HepG2 (cell line): ENCODE measurements at regions not wholly inside any gene's neighbourhood (a gene's known extent, or its start where the extent isn't known, plus 50 kb on each side); places are given as distances from the start of the nearest gene placed in this dataset.

ENCODE experiments used
- ARID3A ChIP-seq: IDR thresholded peaks from 2 replicates; pipeline ENCODE4 v1.6.1; 2012; ENCODE audit warnings: low read depth, low read length, improper control_type of control experiment
- ARNT ChIP-seq: fragments of 450-650 bp; IDR thresholded peaks from 2 replicates; pipeline ENCODE4 v1.6.1; 2017
- BRF2 ChIP-seq: sonication (generic); formaldehyde crosslinking; IDR thresholded peaks from 2 replicates; pipeline ENCODE4 v1.8.1; 2022; ENCODE audit warnings: mild to moderate bottlenecking, missing genetic modification reagents
- CAMTA2 ChIP-seq: sonication (generic); formaldehyde crosslinking; IDR thresholded peaks from 2 replicates; pipeline ENCODE4 v1.4.0; 2020; ENCODE audit warnings: mild to moderate bottlenecking, missing genetic modification reagents, borderline replicate concordance
- HES4 ChIP-seq: sonication (generic); formaldehyde crosslinking; IDR thresholded peaks from 2 replicates; pipeline ENCODE4 v1.9.0; 2021; ENCODE audit warnings: mild to moderate bottlenecking, missing genetic modification reagents, borderline replicate concordance
- MAFG ChIP-seq: sonication (generic); formaldehyde crosslinking; IDR thresholded peaks from 2 replicates; pipeline ENCODE4 v1.5.1; 2020; ENCODE audit warnings: mild to moderate bottlenecking, missing genetic modification reagents
- PRDM10 ChIP-seq: sonication (generic); formaldehyde crosslinking; IDR thresholded peaks from 2 replicates; pipeline ENCODE4 v1.4.0; 2020; ENCODE audit warnings: low read depth, missing genetic modification reagents
- SALL1 ChIP-seq: sonication (generic); formaldehyde crosslinking; IDR thresholded peaks from 2 replicates; pipeline ENCODE4 v1.8.0; 2022; ENCODE audit warnings: mild to moderate bottlenecking, missing genetic modification reagents
- ZBTB20 ChIP-seq: sonication (generic); formaldehyde crosslinking; IDR thresholded peaks from 2 replicates; pipeline ENCODE4 v1.8.1; 2023; ENCODE audit warnings: missing genetic modification reagents, low read depth, mild to moderate bottlenecking, borderline replicate concordance
- ZFP36L1 ChIP-seq: sonication (generic); formaldehyde crosslinking; IDR thresholded peaks from 2 replicates; pipeline ENCODE4 v1.8.0; 2022; ENCODE audit warnings: mild to moderate bottlenecking, missing genetic modification reagents, moderate library complexity
- ZHX1 ChIP-seq: sonication (generic); formaldehyde crosslinking; IDR thresholded peaks from 2 replicates; pipeline ENCODE4 v1.8.1; 2022; ENCODE audit warnings: low read depth, mild to moderate bottlenecking, missing genetic modification reagents
- ZNF414 ChIP-seq: sonication (generic); formaldehyde crosslinking; IDR thresholded peaks from 2 replicates; pipeline ENCODE4 v1.5.0; 2020; ENCODE audit warnings: missing genetic modification reagents
- ZNF549 ChIP-seq: sonication (generic); formaldehyde crosslinking; IDR thresholded peaks from 2 replicates; pipeline ENCODE4 v1.5.0; 2020; ENCODE audit warnings: missing genetic modification reagents
- ZNF619 ChIP-seq: sonication (generic); formaldehyde crosslinking; IDR thresholded peaks from 2 replicates; pipeline ENCODE4 v1.4.0; 2020; ENCODE audit warnings: mild to moderate bottlenecking, missing genetic modification reagents
- ZNF691 ChIP-seq: sonication (generic); formaldehyde crosslinking; IDR thresholded peaks from 2 replicates; pipeline ENCODE4 v1.4.0; 2020; ENCODE audit warnings: missing genetic modification reagents, low read depth, mild to moderate bottlenecking, borderline replicate concordance
- ZNF740 ChIP-seq: sonication (generic); formaldehyde crosslinking; IDR thresholded peaks from 2 replicates; pipeline ENCODE4 v1.4.0; 2020; ENCODE audit warnings: missing genetic modification reagents
- ZSCAN5A ChIP-seq: sonication (generic); formaldehyde crosslinking; IDR thresholded peaks from 2 replicates; pipeline ENCODE4 v1.8.0; 2022; ENCODE audit warnings: mild to moderate bottlenecking, missing genetic modification reagents, borderline replicate concordance

GRCh38 chr3:76950590-76950989 lies 89.3 kb upstream of the ROBO2 start (continued):
- no peak for TF ChIP-seq HES4
- TF ChIP-seq BRF2 (CRISPR knock-in tag): no peak
- TF ChIP-seq ZNF691 (CRISPR knock-in tag): no peak
- no peak for TF ChIP-seq ZSCAN5A (CRISPR knock-in tag)
- no peak for TF ChIP-seq ZNF549 (CRISPR knock-in tag)
- TF ChIP-seq CAMTA2 (CRISPR knock-in tag): no peak
- no peak for TF ChIP-seq MAFG
- no peak for TF ChIP-seq ZNF414 (CRISPR knock-in tag)
- no peak for TF ChIP-seq ZNF740 (CRISPR knock-in tag)
- TF ChIP-seq PRDM10 (CRISPR knock-in tag): no peak
- no peak for TF ChIP-seq ZBTB20 (CRISPR knock-in tag)
- TF ChIP-seq ZNF619: no peak
- no peak for TF ChIP-seq ARNT
- no peak for TF ChIP-seq ARID3A
- TF ChIP-seq ZFP36L1 (CRISPR knock-in tag): no peak
- TF ChIP-seq SALL1 (CRISPR knock-in tag): peak; percentile 57; the same call in 1 of the 2 replicates
- TF ChIP-seq ZHX1 (CRISPR knock-in tag): no peak
